Smooth muscle cell (in vitro differentiated cells): ENCODE measurements at regions not wholly inside any gene's neighbourhood (a gene's known extent, or its start where the extent isn't known, plus 50 kb on each side); places are given as distances from the start of the nearest gene placed in this dataset.

Source experiments
- DNase-seq: peaks from one replicate; lab custom pipeline; 2025; ENCODE audit not compliant: unreplicated experiment; lab: John Stamatoyannopoulos, UW
- H2AFZ ChIP-seq: fragments of 200-600 bp; sonication (generic); 2 replicates; pipeline ENCODE4 v1.6.0; 2016; ENCODE audit warnings: antibody characterized with exemption, low read depth, mild to moderate bottlenecking
- H3F3A ChIP-seq: fragments of 200-600 bp; sonication (generic); 2 replicates; pipeline ENCODE4 v1.6.0; 2017; ENCODE audit warnings: antibody characterized with exemption, low read depth
- H3K27ac ChIP-seq: fragments of 200-600 bp; sonication (generic); 2 replicates; pipeline ENCODE4 v1.5.1; 2016; ENCODE audit warnings: low read depth, mild to moderate bottlenecking
- H3K27me3 ChIP-seq: fragments of 200-600 bp; sonication (generic); 2 replicates; pipeline ENCODE4 v1.6.1; 2016; ENCODE audit warnings: low read depth, mild to moderate bottlenecking
- H3K36me3 ChIP-seq: fragments of 200-600 bp; sonication (generic); 2 replicates; pipeline ENCODE4 v1.5.1; 2016; ENCODE audit warnings: low read depth
- H3K4me1 ChIP-seq: fragments of 200-600 bp; sonication (generic); 2 replicates; pipeline ENCODE4 v1.5.1; 2016; ENCODE audit warnings: low read depth
- H3K4me2 ChIP-seq: fragments of 200-600 bp; sonication (generic); 2 replicates; pipeline ENCODE4 v1.6.0; 2016; ENCODE audit warnings: mild to moderate bottlenecking
- H3K4me3 ChIP-seq: fragments of 200-600 bp; sonication (generic); 2 replicates; pipeline ENCODE4 v1.5.1; 2016; ENCODE audit warnings: mild to moderate bottlenecking
- H3K79me2 ChIP-seq: fragments of 200-600 bp; sonication (generic); 2 replicates; pipeline ENCODE4 v1.6.0; 2016; ENCODE audit warnings: low read depth, mild to moderate bottlenecking
- H3K9ac ChIP-seq: fragments of 200-600 bp; sonication (generic); 2 replicates; pipeline ENCODE4 v1.6.0; 2016; ENCODE audit warnings: low read depth
- H3K9me3 ChIP-seq: fragments of 200-600 bp; sonication (generic); replicated peaks from 2 replicates; pipeline ENCODE4 v1.5.1; 2016; ENCODE audit warnings: low read depth
- H4K20me1 ChIP-seq: fragments of 200-600 bp; sonication (generic); 2 replicates; pipeline ENCODE4 v1.6.0; 2016; ENCODE audit warnings: low read depth
- CTCF ChIP-seq: fragments of 200-600 bp; sonication (generic); IDR thresholded peaks from 2 replicates; pipeline ENCODE4 v1.5.1; 2017; ENCODE audit warnings: borderline replicate concordance, mild to moderate bottlenecking, antibody characterized with exemption; ENCODE audit not compliant: insufficient read depth, poor library complexity, severe bottlenecking
- WGBS: methylation state at CpG from one replicate; pipeline ENCODE4 v1.1.7; 2016; ENCODE audit warnings: low lambda C conversion rate; 5-methylcytosine and 5-hydroxymethylcytosine counted together

DNA sequence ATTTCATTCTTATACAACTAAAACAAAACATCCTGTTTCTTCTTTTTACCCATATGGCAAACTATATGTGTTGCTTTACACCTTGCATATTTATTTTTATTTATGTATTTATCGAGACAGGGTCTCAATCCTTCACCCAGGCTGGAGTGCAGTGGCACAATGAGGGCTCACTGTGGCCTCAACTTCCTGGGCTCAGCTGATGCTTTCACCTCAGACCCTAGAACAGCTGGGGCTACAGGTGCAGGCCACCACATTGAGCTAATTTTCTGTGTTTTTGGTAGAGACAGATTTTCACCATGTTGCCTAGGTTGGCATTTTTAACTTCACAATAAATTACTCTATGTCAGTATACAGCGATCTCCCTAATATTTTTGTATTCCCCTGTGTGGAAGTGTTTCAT, 522.0 kb downstream of the MBD2 start:
- Histone ChIP-seq H3K36me3 (no peaks in the 10 kb centered on the region), H4K20me1 (no peaks in the 10 kb centered on the region), H3K4me3 (no peak overlapping the region), H3F3A (no peaks in the 10 kb centered on the region), H2AFZ (no peak overlapping the region), H3K9ac (no peak overlapping the region), H3K27me3 (no peaks in the 10 kb centered on the region), H3K9me3 (no peaks in the 10 kb centered on the region), H3K27ac (no peak overlapping the region), H3K79me2 (no peaks in the 10 kb centered on the region), H3K4me1 (no peaks in the 10 kb centered on the region), H3K4me2 (no peak overlapping the region)
- DNase-seq = no peak
- 89% methylated on average over 2 of the region's 2 CpGs for WGBS
- no peak for TF ChIP-seq CTCF

DNA sequence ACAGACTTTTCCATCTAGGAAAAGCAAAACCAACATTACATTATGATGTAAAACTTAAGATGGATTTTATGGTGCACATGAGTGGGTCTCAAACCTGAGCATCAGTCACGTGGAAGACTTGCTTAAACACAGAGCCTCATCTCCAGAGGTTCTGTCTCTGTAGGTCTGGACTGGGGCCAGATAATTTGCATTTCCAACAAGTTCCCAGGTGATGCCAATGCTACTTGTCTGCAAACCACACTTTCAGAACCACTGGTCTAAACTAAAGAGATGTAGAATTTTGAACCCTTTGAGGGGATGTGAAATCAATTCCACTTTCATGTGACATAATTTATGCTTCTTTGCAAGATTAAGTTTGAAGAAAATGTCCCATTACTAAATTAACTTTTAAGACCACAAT, 522.8 kb downstream of the MBD2 start:
- H3K27me3 ChIP-seq = no peaks in the 10 kb centered on the region
- no peak for DNase-seq
- TF ChIP-seq CTCF = no peak
- WGBS = 65% methylated on average over 1 of the region's 1 CpG
- no peak overlapping the region for H2AFZ ChIP-seq
- H3K79me2 ChIP-seq = no peaks in the 10 kb centered on the region
- H3K27ac ChIP-seq = no peak overlapping the region
- H3K4me3 ChIP-seq = no peak overlapping the region
- no peak overlapping the region for H3K4me2 ChIP-seq
- H3K9ac ChIP-seq = no peak overlapping the region
- no peaks in the 10 kb centered on the region for H3F3A ChIP-seq
- no peaks in the 10 kb centered on the region for H3K9me3 ChIP-seq
- H4K20me1 ChIP-seq = no peaks in the 10 kb centered on the region
- H3K36me3 ChIP-seq = no peaks in the 10 kb centered on the region
- no peaks in the 10 kb centered on the region for H3K4me1 ChIP-seq

- Histone ChIP-seq H3K27me3 (no peaks in the 10 kb centered on the region), H4K20me1 (no peaks in the 10 kb centered on the region), H3K36me3 (no peaks in the 10 kb centered on the region), H3K4me3 (no peak overlapping the region), H3K79me2 (no peaks in the 10 kb centered on the region), H3K9me3 (no peaks in the 10 kb centered on the region), H2AFZ (no peak overlapping the region), H3K4me1 (no peaks in the 10 kb centered on the region), H3F3A (no peaks in the 10 kb centered on the region), H3K27ac (no peak overlapping the region), H3K4me2 (no peak overlapping the region), H3K9ac (no peak overlapping the region)
- no peak for DNase-seq
- TF ChIP-seq CTCF = peak; percentile 68
- WGBS = 0% methylated on average over 2 of the region's 2 CpGs
Measured at GRCh38 chr18:53698907-53699306, 525.6 kb downstream of the MBD2 start.

DNA sequence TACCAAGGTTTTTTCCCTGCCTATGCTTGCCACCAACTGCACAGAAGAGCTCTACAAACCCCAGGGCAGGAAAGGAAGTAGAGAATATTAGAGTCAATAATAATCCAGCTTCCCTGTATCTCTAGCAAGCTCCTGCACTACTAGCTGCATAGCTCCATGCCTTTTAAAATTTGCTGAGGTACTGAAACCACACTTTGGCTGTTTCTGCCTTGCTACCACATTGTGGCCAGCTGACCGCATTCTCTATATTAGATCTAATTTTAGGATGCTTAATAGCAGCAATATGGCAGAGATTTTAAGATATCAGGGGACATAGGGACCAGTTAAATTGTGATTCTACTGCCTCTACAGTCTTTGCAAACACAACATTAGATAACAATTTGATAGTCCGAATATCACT, 534.6 kb downstream of the MBD2 start:
- Histone ChIP-seq H4K20me1 (no peaks in the 10 kb centered on the region), H3K36me3 (no peaks in the 10 kb centered on the region), H3K27ac (no peak overlapping the region), H3K27me3 (no peaks in the 10 kb centered on the region), H3K4me2 (no peak overlapping the region), H3F3A (no peaks in the 10 kb centered on the region), H3K79me2 (no peaks in the 10 kb centered on the region), H3K9ac (no peak overlapping the region), H3K4me3 (no peak overlapping the region), H2AFZ (no peak overlapping the region), H3K4me1 (no peaks in the 10 kb centered on the region), H3K9me3 (no peaks in the 10 kb centered on the region)
- TF ChIP-seq CTCF = no peak
- 98% methylated on average over 2 of the region's 2 CpGs for whole genome bisulfite sequencing
- no peak for DNase-seq
